Muscle of arm (tissue), 1 donor: ENCODE measurements at regions not wholly inside any gene's neighbourhood (a gene's known extent, or its start where the extent isn't known, plus 50 kb on each side); places are given as distances from the start of the nearest gene placed in this dataset.

ENCODE experiments used
- DNase-seq: peaks from one replicate; pipeline ENCODE4 v3.0.0-alpha.2; 2013

GRCh38 chr10:76615049-76615448 lies 1022.6 kb downstream of the KCNMA1 start:
- no peak for DNase-seq
